Loucy (cell line): ENCODE measurements at regions not wholly inside any gene's neighbourhood (a gene's known extent, or its start where the extent isn't known, plus 50 kb on each side); places are given as distances from the start of the nearest gene placed in this dataset.

Experiments used
- H2AFZ ChIP-seq: fragments of 200-600 bp; sonication (generic); 2 replicates; pipeline ENCODE4 v1.6.0; 2016; ENCODE audit warnings: antibody characterized with exemption, mild to moderate bottlenecking, low read length, moderate library complexity
- H3F3A ChIP-seq: fragments of 200-600 bp; 2 replicates; pipeline ENCODE4 v1.6.0; 2016; ENCODE audit warnings: antibody characterized with exemption, low read depth, mild to moderate bottlenecking
- H3K27me3 ChIP-seq: fragments of 200-600 bp; sonication (generic); 2 replicates; pipeline ENCODE4 v1.6.1; 2014; ENCODE audit warnings: low read length, mild to moderate bottlenecking; ENCODE audit not compliant: insufficient read depth, poor library complexity, severe bottlenecking
- H3K36me3 ChIP-seq: fragments of 200-600 bp; sonication (generic); 2 replicates; pipeline ENCODE4 v1.6.1; 2016; ENCODE audit warnings: low read length; ENCODE audit not compliant: insufficient read depth
- H3K4me1 ChIP-seq: fragments of 200-600 bp; sonication (generic); 2 replicates; pipeline ENCODE4 v1.5.1; 2014; ENCODE audit warnings: low read length, mild to moderate bottlenecking; ENCODE audit not compliant: insufficient read depth, poor library complexity, severe bottlenecking
- H3K4me2 ChIP-seq: fragments of 200-600 bp; sonication (generic); 2 replicates; pipeline ENCODE4 v1.6.0; 2014; ENCODE audit warnings: antibody characterized with exemption, low read length, low read depth, mild to moderate bottlenecking; ENCODE audit not compliant: poor library complexity, severe bottlenecking
- H3K4me3 ChIP-seq: fragments of 200-600 bp; sonication (generic); 2 replicates; pipeline ENCODE4 v1.5.1; 2014; ENCODE audit warnings: low read length, mild to moderate bottlenecking, mixed read lengths; ENCODE audit not compliant: poor library complexity, severe bottlenecking
- H3K79me2 ChIP-seq: fragments of 200-600 bp; sonication (generic); 2 replicates; pipeline ENCODE4 v1.6.1; 2014; ENCODE audit warnings: low read length; ENCODE audit not compliant: insufficient read depth
- H3K9ac ChIP-seq: fragments of 200-600 bp; sonication (generic); 2 replicates; pipeline ENCODE4 v1.6.0; 2014; ENCODE audit warnings: mild to moderate bottlenecking, low read depth, low read length, moderate library complexity; ENCODE audit not compliant: poor library complexity, severe bottlenecking
- H3K9me2 ChIP-seq: fragments of 200-600 bp; sonication (generic); replicated peaks from 2 replicates; pipeline ENCODE4 v1.6.1; 2016; ENCODE audit warnings: low read depth, low read length, mixed read lengths
- H3K9me3 ChIP-seq: fragments of 200-600 bp; sonication (generic); 2 replicates; pipeline ENCODE4 v1.6.1; 2014; ENCODE audit warnings: mild to moderate bottlenecking, antibody characterized with exemption, low read length, low read depth; ENCODE audit not compliant: insufficient read depth
- H4K20me1 ChIP-seq: fragments of 200-600 bp; sonication (generic); 2 replicates; pipeline ENCODE4 v1.6.0; 2014; ENCODE audit warnings: antibody characterized with exemption, low read length, mild to moderate bottlenecking; ENCODE audit not compliant: insufficient read depth, poor library complexity, severe bottlenecking
- CTCF ChIP-seq: fragments of 200-600 bp; sonication (generic); conservative IDR thresholded peaks from 2 replicates; pipeline ENCODE4 v1.5.1; 2014; ENCODE audit warnings: mild to moderate bottlenecking, antibody characterized with exemption, low read length
- EZH2phosphoT487 ChIP-seq: fragments of 200-600 bp; IDR thresholded peaks from 2 replicates; pipeline ENCODE4 v1.6.1; 2018; ENCODE audit warnings: antibody characterized with exemption, mild to moderate bottlenecking, moderate library complexity, borderline replicate concordance

- H2AFZ ChIP-seq: no peak overlapping the region
- no peaks in the 10 kb centered on the region for H3K27me3 ChIP-seq
Observed at GRCh38 chrX:87299563-87300160, 217.9 kb upstream of the KLHL4 start.

GRCh38 chrX:87310780-87311179 lies 206.8 kb upstream of the KLHL4 start:
- Histone ChIP-seq H3K79me2 (no peaks in the 10 kb centered on the region), H3K9ac (no peak overlapping the region), H3K4me2 (no peak overlapping the region), H3K36me3 (no peaks in the 10 kb centered on the region), H3K9me3 (no peaks in the 10 kb centered on the region), H3K4me3 (no peak overlapping the region), H3K27me3 (no peaks in the 10 kb centered on the region), H3K4me1 (no peaks in the 10 kb centered on the region), H2AFZ (no peak overlapping the region), H3K9me2 (no peaks in the 10 kb centered on the region), H3F3A (no peaks in the 10 kb centered on the region), H4K20me1 (no peaks in the 10 kb centered on the region)
- TF ChIP-seq CTCF: no peak

More at GRCh38 chrX:87299563-87300160, 217.9 kb upstream of the KLHL4 start:
- TF ChIP-seq CTCF (peak; percentile 51), EZH2phosphoT487 (no peak)
- Histone ChIP-seq H3F3A (no peaks in the 10 kb centered on the region), H3K79me2 (no peaks in the 10 kb centered on the region), H3K9me2 (no peaks in the 10 kb centered on the region), H3K4me2 (no peak overlapping the region), H3K36me3 (no peaks in the 10 kb centered on the region), H3K9me3 (no peaks in the 10 kb centered on the region), H3K4me1 (no peaks in the 10 kb centered on the region), H3K4me3 (no peak overlapping the region), H3K9ac (no peak overlapping the region), H4K20me1 (no peaks in the 10 kb centered on the region)

GRCh38 chrX:87327267-87327666 lies 190.3 kb upstream of the KLHL4 start:
- H3K9ac ChIP-seq: no peak overlapping the region
- no peaks in the 10 kb centered on the region for H3K9me2 ChIP-seq
- H3K79me2 ChIP-seq: no peaks in the 10 kb centered on the region
- no peaks in the 10 kb centered on the region for H3K4me1 ChIP-seq
- no peaks in the 10 kb centered on the region for H3K27me3 ChIP-seq
- no peaks in the 10 kb centered on the region for H3K9me3 ChIP-seq
- TF ChIP-seq CTCF (no peak), EZH2phosphoT487 (no peak)
- H4K20me1 ChIP-seq: no peaks in the 10 kb centered on the region
- H3K36me3 ChIP-seq: no peaks in the 10 kb centered on the region
- no peak overlapping the region for H2AFZ ChIP-seq
- no peak overlapping the region for H3K4me2 ChIP-seq
- no peak overlapping the region for H3K4me3 ChIP-seq
- H3F3A ChIP-seq: no peaks in the 10 kb centered on the region
